Adrenal gland (tissue), 9 donors: ENCODE measurements at regions not wholly inside any gene's neighbourhood (a gene's known extent, or its start where the extent isn't known, plus 50 kb on each side); places are given as distances from the start of the nearest gene placed in this dataset.
A peak's percentile ranks its signal among the peaks of the same experiment; 100 is the strongest.

Experiments used
- DNase-seq, 7 donors: peaks; one replicate each; pipeline ENCODE4 v3.0.0-alpha.2; 2019 to 2020
- H3K27ac ChIP-seq, 5 donors: fragments of 200-600 bp; sonication (generic) in 4 of 5; 1 replicate in 3 of 5; 2 replicates in 2 of 5; pipeline versions ENCODE4 v1.5.1 to v1.8.0; 2016 to 2020; ENCODE audit warnings: mild to moderate bottlenecking in 1 of 5
- H3K27me3 ChIP-seq: fragments of 200-600 bp; 2 replicates; pipeline ENCODE4 v1.8.0; 2021
- H3K36me3 ChIP-seq, 2 donors: fragments of 200-600 bp; replicated peaks in 1 of 2; 1 replicate in 1 of 2; 2 replicates in 1 of 2; pipeline versions ENCODE4 v1.5.1 to v1.8.0; 2018 to 2022
- H3K4me1 ChIP-seq, 2 donors: fragments of 200-600 bp; replicated peaks in 1 of 2; 1 replicate in 1 of 2; 2 replicates in 1 of 2; pipeline versions ENCODE4 v1.5.1 to v1.8.0; 2018 to 2021
- H3K4me3 ChIP-seq, 4 donors: fragments of 200-600 bp; sonication (generic) in 3 of 4; one replicate each; pipeline ENCODE4 v1.5.1; 2016 to 2018
- H3K9me3 ChIP-seq, 3 donors: fragments of 200-600 bp; sonication (generic) in 1 of 3; replicated peaks in 1 of 3; 1 replicate in 2 of 3; 2 replicates in 1 of 3; pipeline versions ENCODE4 v1.5.1 to v1.8.0; 2016 to 2021
- CTCF ChIP-seq, 6 experiments: fragments of 450-650 bp in 4 of 6; fragments of 200-600 bp in 2 of 6; sonication (generic) in 1 of 6; IDR thresholded peaks; 1 replicate in 5 of 6; 2 replicates in 1 of 6; pipeline versions ENCODE4 v1.5.1 to v1.8.0; 2016 to 2021; ENCODE audit warnings: antibody characterized with exemption in 6 of 6, mild to moderate bottlenecking in 2 of 6, moderate library complexity in 1 of 6
- POLR2A ChIP-seq, 2 donors: fragments of 450-650 bp; IDR thresholded peaks; one replicate each; pipeline ENCODE4 v1.6.1; 2017; ENCODE audit warnings: antibody characterized with exemption in 2 of 2, mild to moderate bottlenecking in 2 of 2, moderate library complexity in 1 of 2
- WGBS, 4 donors: extraction: QIAGEN DNeasy Blood & Tissue Kit in 2 of 4; methylation state at CpG; one replicate each; pipeline versions ENCODE4 v1.1.5 to v1.1.7; 2013 to 2017; 5-methylcytosine and 5-hydroxymethylcytosine counted together
- intact Hi-C, 2 donors: fragments of 100-400 bp; cut with DNase I; formaldehyde crosslinking; loops; one replicate each; pipeline versions ENCODE4 v1.14.1 to v1.15.0; 2022 to 2023
- donor health status: healthy with polysubstance abuse.
- donor health status: Bipolar disorder and iron deficiency.
- donor health status: DM: yes; HTN: yes; CAD: no.
- donor health status: DM: no; HTN: no; CAD: no.
- donor health status: DM: no; HTN: no; CAD: no.

DNA sequence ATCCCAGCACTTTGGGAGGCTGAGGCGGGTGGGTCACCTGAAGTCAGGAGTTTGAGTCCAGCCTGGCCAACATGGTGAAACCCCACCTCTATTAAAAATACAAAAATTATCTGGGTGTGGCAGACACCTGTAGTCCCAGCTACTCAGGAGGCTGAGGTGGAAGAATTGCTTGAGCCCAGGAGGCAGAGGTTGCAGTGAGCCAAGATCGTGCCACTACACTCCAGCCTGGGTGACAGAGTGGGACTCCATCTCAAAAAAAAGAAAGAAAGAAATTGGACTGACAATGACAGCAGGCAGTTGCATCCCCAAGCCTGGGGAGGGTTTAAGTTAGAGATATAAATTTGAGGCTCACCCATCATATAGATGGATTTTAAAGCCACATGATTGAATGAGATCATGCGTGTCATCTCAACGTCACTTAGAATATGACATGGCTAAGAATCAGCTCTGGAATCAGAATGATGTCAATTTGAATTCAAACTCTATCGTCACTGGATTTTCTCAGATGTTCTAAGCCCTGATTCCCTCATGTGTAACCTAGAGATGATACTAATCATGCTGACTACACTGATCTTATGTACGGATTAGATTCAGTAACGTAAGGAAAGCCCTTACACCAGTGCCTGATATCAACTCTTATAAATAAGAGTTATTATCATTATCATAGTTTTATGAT, 534.0 kb upstream of the JARID2 start:
- H3K9me3 ChIP-seq: no peaks in the 10 kb centered on the region
- no peak for DNase-seq
- H3K27ac ChIP-seq: no peak overlapping the region
- no peaks in the 10 kb centered on the region for H3K4me1 ChIP-seq
- H3K36me3 ChIP-seq: no peaks in the 10 kb centered on the region
- TF ChIP-seq CTCF (IDR thresholded peaks at IDR 0.05): no peak
- TF ChIP-seq POLR2A (IDR thresholded peaks at IDR 0.05): no peak
- no peak overlapping the region for H3K4me3 ChIP-seq
- 84 to 94% (median 93%) methylated on average over 7 of the region's 7 CpGs for WGBS, 4 donors
- H3K27me3 ChIP-seq: no peaks in the 10 kb centered on the region
- intact Hi-C loops: no loop called here

GRCh38 chr6:14713008-14713960, 532.6 kb upstream of the JARID2 start:
- H3K4me3 ChIP-seq: no peak overlapping the region
- H3K4me1 ChIP-seq: no peaks in the 10 kb centered on the region
- peak in 4 of 7 donors; percentile 27 to 63 (median 32) for DNase-seq
- no peaks in the 10 kb centered on the region for H3K9me3 ChIP-seq
- peak overlapping the region in 1 of 5 donors; percentile 29 for H3K27ac ChIP-seq
- intact Hi-C loops: no loop called here
- no peaks in the 10 kb centered on the region for H3K36me3 ChIP-seq
- H3K27me3 ChIP-seq: no peaks in the 10 kb centered on the region
- WGBS, 4 donors: 66 to 78% (median 73%) methylated on average over 14 to 15 of the region's 15 CpGs
- TF ChIP-seq CTCF (IDR thresholded peaks at IDR 0.05) (no peak), POLR2A (IDR thresholded peaks at IDR 0.05) (no peak)

GRCh38 chr6:14713966-14714631, 531.8 kb upstream of the JARID2 start:
- no peaks in the 10 kb centered on the region for H3K36me3 ChIP-seq
- no peak overlapping the region for H3K4me3 ChIP-seq
- intact Hi-C loops: no loop called here
- H3K4me1 ChIP-seq: no peaks in the 10 kb centered on the region
- no peak for DNase-seq
- H3K27ac ChIP-seq: no peak overlapping the region
- TF ChIP-seq POLR2A (IDR thresholded peaks at IDR 0.05) (no peak), CTCF (IDR thresholded peaks at IDR 0.05) (no peak)
- 86 to 92% (median 89%) methylated on average over 3 of the region's 3 CpGs for WGBS, 4 donors
- H3K27me3 ChIP-seq: no peaks in the 10 kb centered on the region
- no peaks in the 10 kb centered on the region for H3K9me3 ChIP-seq

- 86 to 94% (median 88%) methylated on average over 5 of the region's 5 CpGs for WGBS, 4 donors
- Histone ChIP-seq H3K4me3 (no peak overlapping the region), H3K4me1 (peaks cover 0 to 1% of the 10 kb centered on the region in 2 donors), H3K27ac (no peak overlapping the region), H3K36me3 (no peaks in the 10 kb centered on the region), H3K9me3 (no peaks in the 10 kb centered on the region), H3K27me3 (no peaks in the 10 kb centered on the region)
- no peak for TF ChIP-seq CTCF (IDR thresholded peaks at IDR 0.05)
- no peak for TF ChIP-seq POLR2A (IDR thresholded peaks at IDR 0.05)
- no peak for DNase-seq
- intact Hi-C loops: no loop called here
Measured at GRCh38 chr6:14715076-14715475, 530.8 kb upstream of the JARID2 start.
